Left renal cortex interstitium (tissue), 4 donors: ENCODE measurements at regions not wholly inside any gene's neighbourhood (a gene's known extent, or its start where the extent isn't known, plus 50 kb on each side); places are given as distances from the start of the nearest gene placed in this dataset.
A peak's percentile ranks its signal among the peaks of the same experiment; 100 is the strongest.
"Not testable (repeated sequence)": the region's sequence is repeated elsewhere in the genome, so short reads cannot be mapped to it uniquely, and the experiment has no call there.

Source experiments
- DNase-seq, 4 donors: peaks; one replicate each; pipeline ENCODE4 v3.0.0-alpha.2; 2013; ENCODE audit warnings: low read depth in 4 of 4, low spot score in 2 of 4, missing footprints in 1 of 4

DNA sequence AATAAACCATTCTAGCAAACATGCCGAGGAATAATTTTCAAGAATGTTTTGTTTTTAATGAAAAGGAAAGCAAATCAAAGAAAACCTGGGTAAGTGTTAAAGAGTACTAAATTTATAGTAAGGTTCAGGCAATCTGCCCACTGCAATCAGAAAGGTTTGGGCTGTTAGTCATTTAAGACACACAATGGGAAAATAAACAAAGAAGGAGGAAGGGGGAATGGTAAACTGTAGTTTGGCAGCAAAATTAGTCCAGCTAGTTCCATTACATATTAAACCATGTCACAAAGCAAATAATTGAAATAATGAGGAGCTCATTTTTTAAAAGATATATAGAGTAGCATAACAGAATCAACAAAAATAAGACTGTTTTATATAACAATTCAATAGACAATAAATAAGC lies 87.5 kb upstream of the COPS8 start:
- no peak for DNase-seq

DNA sequence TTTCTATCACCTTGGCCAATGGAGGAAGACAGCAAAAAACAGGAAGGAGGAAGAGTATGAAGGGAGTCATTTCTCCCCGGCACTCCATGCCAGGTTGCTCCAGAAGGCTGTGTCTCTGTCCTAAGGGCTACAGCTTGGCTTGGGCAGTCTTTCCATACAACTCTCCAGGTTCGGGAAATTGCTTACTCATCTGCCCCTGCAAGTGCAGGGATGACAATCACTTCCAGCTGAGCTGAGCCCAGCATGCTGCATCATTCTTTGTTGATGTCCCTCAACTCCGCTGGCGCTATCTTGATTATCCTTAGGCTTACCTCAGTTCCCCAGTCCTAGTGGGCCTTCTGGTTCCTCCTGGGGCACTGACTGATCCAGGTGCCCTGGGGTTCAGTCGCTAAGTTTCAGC lies 86.9 kb upstream of the COPS8 start:
- DNase-seq: no peak

DNA sequence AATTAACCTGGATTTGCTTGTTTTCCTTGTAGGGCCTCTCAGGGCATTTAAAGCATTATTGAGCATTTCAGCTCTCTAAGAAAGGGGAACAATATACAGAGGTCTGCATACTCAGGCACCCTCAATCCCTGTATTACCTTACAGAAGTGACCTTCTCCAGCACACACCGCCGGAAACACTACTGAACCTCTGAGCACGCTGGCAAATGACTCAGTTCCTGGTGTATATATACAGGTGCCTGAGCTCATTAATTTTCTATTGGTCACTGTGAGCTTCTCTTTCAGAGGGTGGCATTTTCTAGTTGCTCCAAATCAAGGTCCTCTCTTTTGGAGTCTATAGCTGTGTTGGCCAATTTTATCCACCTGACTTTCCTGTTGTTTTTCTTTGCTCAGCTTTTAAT lies 85.2 kb upstream of the COPS8 start:
- DNase-seq: no peak

DNA sequence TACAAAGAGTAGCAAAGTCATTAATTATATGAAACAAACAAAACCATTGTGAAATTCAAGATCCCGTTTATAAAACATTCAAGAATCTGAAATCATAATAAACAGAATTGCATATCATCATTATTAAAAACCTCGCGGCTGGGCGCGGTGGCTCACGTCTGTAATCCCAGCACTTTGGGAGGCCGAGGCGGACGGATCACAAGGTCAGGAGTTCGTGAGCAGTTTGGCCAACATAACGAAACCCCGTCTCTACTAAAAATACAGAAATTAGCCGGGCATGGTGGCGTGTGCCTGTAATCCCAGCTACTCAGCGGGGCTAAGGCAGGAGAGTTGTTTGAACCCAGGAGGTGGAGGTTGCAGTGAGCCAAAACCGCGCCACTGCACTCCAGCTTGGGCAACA lies 80.3 kb upstream of the COPS8 start:
- not testable (repeated sequence) for DNase-seq

DNA sequence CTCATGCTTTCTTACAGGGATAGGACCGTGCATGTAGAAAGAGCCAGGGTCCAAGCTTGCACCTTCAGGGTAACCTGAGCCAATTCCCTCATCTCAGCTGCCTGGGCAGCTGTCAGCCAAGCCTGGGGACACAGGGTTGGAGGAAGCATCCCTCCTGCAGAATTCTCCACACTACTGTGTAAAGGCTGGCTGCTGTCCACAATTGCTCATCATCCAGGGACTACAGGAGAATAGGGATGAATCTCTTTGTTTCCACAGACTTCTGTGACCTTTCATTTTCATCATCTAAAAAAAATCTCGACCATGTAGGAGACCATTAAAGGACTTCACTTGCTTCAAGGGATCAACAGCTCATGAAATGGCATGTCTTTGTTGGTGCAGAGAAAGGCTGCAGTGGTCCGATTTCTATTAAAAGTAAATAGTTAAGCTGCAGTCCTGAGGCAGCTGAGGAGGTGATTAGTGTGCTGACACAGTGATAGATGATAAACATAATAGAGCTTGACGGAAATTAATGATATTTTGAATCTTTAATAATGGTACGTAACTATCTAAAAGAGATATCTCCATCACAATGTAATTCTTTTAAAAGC lies 74.4 kb upstream of the COPS8 start:
- DNase-seq: no peak

DNA sequence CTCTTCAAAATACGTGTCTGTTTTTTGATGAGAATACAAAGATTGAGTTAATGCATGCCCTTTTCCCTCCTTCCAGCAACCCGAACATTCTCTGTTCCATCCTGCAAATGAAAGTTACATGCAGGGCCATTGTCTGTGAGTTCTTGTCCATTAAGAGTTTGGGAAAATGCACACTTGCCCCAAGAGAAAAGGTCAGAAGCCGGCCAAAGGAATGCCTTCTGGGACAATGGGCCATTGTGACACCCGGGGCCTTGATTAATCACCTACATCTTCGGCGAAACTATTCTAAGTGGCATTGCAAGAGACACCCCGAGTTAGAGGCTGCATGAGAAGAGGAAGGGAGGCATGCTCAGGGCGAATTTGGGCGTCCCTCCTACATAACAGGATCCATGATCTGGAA lies 73.7 kb upstream of the COPS8 start:
- no peak for DNase-seq

DNA sequence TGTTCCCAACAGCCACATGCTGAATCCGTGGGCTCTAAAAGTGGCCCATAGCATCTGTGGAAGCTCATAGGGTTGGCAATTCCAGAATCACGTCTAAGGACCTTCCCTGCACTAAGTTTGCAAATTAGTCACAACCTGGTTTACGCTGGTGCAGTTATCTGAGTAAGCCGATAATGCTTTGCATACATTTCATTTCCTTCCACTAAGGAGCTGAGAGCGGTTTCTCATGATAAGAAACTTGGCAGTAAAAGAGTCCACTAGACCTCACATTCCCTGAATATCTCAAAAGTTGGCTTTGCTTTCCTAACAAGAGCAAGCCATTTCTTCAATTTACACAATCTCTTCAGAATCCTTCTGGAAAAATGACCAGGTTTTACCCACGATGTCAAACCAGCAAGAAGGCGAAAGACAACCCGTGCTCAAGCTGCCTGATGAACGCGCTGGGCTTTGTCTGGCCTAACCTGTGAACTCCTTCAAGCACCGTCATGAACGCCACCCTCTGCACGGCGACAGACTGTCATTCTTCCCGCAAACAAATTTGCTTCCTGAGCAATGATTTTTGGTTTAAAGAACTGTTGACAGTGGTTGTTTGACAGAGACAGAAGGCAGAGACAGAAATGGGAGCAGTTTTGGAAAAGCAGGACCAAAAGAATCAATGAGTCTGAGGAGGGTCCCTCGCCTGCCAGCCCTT lies 73.0 kb upstream of the COPS8 start:
- DNase-seq: no peak

DNA sequence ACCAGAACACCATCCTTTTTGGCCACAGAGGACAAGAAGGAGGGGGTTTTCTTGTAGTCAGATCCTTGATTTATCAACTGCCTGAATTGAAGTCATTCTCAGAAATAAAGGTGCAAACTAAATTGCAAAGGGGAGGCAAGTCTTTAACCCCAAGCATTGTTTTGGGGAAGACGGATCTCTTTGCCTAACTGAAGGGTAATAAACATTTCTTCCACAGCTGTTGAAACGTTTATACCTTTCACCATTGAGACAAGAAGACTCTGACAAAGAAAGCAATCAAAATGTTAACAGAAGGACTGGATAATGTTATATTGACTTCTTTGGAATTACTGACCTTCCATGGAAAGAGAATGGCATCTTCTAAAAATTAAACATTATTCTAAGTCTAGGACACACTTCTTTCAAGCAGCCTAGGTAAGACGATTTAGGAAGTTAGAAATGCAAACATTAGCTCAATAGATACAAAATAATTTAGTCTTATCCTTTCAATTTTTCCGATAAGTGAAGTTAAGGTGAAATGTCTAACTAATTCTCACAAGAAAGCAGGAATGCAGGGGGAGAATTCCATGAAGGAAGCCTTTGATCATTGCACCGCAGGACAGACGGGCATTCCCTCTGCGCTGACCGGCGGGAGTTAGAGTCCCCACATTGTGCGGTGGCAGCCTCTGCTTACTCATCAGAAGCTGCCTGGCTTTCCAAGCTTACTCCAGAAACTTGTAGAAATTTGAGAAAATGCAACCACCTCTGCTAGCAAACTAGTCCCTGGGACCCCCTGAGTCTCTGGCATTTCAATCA lies 69.4 kb upstream of the COPS8 start:
- DNase-seq: no peak

DNA sequence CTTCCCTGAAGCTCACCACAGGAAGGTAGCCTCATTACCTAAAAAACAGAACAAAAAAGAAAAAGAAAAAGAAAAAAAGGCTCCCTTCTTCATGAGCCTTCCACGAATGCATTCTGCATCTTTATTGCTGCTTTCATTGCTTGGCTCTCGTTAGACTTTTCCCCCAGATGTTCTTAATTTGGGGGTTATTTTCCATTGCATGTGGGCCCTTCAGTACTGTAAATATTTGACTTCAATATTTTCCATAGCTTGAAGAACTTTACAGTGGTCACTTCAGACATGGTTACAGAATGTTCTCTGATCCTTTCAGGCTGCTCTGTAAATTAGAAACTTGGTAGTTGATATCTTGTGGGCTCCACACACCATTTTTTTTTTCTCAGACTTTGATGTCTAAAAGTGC lies 65.6 kb upstream of the COPS8 start:
- no peak for DNase-seq

DNA sequence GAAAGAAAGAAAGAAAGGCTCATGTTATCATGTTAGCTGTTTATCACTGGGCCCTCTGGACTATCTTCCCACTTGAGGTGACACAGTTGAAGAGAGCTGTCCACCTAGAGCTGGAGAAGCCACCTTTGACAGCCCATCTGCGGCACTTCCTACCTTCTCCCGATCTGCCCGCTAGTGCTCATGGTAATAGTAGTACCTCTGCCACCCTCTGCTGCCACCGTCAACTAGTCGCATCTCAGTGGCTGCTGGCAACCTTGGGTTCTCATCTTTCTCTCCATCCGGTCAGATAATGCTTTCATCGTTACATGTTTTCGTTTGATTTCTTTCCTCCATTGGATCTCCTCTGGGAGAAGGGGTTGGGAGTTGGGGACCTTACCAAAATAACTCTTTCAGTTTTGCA lies 63.2 kb upstream of the COPS8 start:
- no peak for DNase-seq

DNA sequence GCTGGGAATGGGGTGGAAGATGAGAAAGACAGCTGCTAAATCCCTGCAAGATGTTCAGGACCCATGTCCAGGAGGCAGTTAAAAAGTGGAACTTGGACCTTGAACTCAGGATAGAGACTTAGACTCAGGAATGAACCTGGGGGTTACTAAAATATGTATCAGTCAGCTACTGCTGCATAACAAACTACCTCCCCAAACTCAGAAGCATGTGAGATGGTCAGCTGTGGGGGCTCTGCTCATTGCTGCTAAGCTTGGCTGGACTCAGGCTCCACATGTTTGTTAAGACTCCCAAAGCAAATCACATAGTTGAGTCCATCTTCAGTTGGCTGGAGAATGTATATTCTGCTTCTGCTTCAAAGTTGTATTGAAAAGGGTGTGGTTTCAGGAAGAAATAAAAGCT lies 61.4 kb upstream of the COPS8 start:
- no peak for DNase-seq

DNA sequence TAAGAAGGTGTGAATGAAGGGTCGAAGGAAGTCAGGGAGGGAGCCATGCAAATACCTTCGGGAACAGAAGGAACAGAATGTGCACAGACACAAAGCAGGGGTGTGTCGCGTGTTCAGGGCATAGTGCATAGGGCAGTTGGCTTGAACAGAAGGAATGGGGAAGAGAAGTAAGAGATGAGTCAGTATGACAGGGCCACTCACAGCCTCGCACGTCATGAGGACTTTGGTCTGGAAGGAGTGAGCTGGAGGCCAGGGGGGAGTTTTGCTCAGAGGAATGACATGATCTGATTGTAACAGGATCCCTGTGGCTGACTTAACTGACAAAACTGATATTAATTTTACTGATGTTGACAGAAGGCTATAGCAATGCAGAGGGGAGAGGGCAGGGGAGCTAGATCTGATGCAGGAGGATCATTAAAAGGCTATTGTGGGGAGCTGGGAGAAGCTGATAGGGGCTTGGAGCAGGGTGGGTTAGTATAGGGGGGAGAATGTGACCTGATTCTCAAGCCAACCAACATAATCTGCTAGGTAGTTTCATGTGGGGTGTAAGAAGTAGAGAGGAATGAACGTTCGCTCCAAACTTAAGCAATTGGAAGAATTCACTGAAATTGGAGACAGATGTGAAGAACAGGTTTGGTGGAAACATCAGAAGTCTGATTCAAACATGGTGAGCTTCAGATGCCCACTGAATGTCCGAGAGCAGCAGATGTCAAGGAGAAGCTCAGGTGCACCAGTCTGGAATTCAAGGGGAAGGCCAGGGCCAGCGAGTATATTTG lies 60.4 kb upstream of the COPS8 start:
- DNase-seq: no peak

DNA sequence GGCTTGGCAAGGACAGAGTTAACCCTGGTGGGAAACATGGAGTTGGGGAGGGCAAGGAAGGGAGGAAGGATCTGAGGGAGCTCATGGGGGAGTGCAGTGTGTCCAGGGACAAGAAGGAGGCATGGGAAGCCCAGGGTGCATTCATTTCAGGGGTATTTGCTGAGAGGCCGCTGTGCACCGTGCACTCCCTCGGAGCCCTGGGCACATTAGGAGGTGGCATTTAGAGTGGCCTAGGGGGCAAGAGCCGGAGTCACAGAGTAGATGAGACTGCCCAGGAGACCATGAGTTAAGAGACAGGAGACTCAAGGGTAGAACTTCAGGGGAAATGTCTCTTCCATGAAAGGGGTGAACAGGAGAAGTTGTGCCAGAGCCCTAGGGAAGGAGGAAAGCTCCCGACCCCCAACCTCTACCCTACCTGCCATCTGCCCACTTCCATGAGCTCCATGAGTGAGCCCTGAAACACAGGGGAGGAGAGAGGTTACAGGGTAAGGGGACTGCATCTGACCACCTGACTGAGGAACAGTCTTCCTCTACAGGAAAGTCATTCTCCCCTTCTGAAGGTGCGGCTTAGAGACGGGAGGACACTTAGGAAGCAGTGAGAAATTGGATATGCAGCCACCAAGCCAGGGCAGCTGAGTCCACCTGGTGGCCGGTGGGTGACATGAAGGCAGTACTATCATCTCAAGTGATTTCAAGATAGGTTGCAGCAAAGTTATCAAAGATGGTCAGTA lies 58.5 kb upstream of the COPS8 start:
- peak in 2 of 4 donors; percentile 64 to 74 for DNase-seq

DNA sequence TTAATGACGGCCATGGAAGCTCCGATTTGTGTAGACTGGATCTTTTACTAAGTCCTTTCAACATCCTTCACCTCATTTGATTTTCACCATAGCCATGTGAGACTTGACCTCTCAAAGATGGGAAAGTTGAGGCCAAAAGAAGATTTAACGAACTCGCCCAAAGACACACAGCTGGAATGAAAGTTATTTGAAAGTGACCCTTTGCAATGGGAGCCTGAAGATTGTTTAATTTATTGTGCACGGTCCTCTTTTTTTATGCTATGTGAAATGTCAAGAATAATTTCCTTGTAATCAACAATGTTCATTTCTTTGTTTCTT lies 58.0 kb upstream of the COPS8 start:
- no peak for DNase-seq

DNA sequence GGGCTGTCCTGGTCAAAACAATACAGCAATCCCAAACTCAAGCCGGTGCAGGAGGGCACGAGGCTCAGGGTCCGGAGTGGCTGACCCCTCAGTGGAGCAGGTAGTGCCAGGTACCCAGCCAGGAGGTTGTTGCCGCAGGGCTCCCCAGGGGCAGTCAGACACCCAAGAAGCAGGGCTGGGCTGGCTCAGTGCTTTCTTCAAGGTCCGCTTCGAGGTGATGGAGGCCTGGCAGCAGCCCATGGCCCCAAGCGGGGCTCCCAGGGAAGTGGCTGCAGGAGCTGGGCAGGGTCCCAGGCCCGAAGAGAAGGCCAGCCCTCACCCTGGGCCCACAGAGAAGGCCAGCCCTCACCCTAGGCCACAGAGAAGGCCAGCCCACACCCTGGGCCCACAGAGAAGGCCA lies 55.3 kb upstream of the COPS8 start:
- DNase-seq: no peak

DNA sequence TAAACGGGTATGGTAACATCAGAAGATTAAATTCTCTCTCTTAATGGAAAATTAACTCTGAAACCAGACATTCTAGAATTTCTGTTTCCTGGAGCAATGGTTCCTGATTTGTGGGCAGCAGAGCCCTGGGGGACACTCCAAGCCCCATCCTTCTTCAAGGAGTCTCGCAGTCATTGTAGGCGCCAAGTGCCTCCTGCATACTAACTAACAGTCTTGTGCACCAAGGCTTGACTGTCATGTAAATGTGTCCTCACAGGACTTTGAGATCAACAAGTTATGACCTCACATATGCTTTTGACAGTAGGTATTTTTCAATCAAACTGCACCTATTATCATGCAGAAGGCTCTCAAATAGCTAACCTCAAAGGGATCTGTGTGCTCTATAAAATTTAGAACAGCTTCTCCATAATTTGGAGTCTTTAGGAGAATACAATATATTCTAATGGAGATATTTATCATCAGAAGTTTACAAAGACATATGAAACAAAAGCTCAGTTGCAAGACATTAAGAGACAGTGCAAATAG lies 52.1 kb upstream of the COPS8 start:
- DNase-seq: no peak

DNA sequence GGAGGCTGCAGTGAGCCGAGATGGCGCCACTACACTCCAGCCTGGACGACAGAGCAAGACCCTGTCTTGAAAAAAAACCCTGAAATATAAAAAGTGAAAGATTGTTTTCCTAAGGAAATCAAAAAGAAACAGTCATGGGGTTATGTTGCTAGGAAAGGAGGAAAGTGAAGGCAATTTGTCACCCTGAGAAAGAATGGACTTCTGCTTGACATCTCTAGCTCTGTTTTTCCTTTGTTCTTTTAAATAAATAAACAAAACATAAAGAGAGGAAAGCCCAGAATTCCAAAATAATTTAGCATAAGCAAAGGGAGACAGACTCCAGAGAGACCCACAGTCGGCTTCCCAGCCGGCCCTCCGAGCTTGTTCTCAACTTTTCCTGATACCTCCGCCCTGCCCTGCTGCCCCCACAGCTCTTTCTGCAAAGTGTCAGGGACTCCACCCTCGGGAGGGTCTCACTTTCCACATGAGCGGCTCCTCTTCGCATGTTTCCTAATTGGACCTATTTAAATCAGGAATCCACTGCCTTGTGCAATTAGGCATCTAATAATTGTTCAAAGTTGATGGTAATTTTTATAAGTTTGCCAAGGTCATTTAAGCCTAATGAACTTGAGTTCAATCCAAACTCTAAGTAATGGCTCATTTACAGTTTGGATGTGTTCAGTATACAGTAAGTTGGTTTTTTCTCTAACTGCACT lies 49.8 kb upstream of the COPS8 start:
- no peak for DNase-seq
